MM.1S (cell line): ENCODE measurements at regions not wholly inside any gene's neighbourhood (a gene's known extent, or its start where the extent isn't known, plus 50 kb on each side); places are given as distances from the start of the nearest gene placed in this dataset.

Source experiments
- EZH2 ChIP-seq: fragments of 300-600 bp; sonication (generic); optimal IDR thresholded peaks from 2 replicates; pipeline ENCODE3; 2017; ENCODE audit warnings: low read depth, mild to moderate bottlenecking, antibody characterized with exemption, low read length, mixed read lengths
- EZH2phosphoT487 ChIP-seq: fragments of 300-600 bp; sonication (generic); IDR thresholded peaks from 2 replicates; pipeline ENCODE4 v1.6.1; 2018; ENCODE audit warnings: antibody characterized with exemption, low read length
- TF ChIP-seq, protein P1 (sequence below): fragments of 300-600 bp; sonication (generic); IDR thresholded peaks from 2 replicates; pipeline ENCODE4 v1.5.1; 2016; ENCODE audit warnings: antibody characterized with exemption, low read length, mixed read lengths

DNA sequence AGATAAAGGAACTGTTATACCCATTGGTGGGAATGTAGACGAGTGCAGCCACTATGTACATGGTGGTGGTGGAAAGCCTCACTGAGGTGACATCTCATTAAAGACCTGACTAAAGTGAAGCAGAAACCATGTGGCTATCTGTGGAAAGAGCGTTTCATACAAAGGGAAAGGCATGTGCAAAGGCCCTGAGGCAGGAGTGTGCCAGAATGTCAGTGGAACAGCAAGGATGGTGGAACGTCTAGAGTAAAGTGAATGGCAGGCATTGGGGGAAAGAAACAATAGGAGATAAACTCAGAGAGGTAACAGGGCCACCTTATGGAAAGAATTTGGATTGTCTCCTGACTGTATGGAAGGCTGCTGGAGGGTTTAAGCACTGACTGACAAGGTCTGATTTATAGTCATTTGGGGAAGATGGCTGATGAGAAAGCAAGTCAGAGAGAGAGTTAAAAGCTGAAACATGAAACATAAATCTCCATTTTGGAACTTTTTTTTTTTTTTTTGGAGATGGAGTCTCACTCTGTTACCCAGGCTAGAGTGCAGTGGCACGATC, 245.7 kb downstream of the STK31 start:
- TF ChIP-seq, protein P1, sequence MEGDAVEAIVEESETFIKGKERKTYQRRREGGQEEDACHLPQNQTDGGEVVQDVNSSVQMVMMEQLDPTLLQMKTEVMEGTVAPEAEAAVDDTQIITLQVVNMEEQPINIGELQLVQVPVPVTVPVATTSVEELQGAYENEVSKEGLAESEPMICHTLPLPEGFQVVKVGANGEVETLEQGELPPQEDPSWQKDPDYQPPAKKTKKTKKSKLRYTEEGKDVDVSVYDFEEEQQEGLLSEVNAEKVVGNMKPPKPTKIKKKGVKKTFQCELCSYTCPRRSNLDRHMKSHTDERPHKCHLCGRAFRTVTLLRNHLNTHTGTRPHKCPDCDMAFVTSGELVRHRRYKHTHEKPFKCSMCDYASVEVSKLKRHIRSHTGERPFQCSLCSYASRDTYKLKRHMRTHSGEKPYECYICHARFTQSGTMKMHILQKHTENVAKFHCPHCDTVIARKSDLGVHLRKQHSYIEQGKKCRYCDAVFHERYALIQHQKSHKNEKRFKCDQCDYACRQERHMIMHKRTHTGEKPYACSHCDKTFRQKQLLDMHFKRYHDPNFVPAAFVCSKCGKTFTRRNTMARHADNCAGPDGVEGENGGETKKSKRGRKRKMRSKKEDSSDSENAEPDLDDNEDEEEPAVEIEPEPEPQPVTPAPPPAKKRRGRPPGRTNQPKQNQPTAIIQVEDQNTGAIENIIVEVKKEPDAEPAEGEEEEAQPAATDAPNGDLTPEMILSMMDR = no peak
- TF ChIP-seq EZH2 (no peak), EZH2phosphoT487 (no peak)
